ENCODE measurements at regions not wholly inside any gene's neighbourhood (a gene's known extent, or its start where the extent isn't known, plus 50 kb on each side); places are given as distances from the start of the nearest gene placed in this dataset.
"Not testable (repeated sequence)": the region's sequence is repeated elsewhere in the genome, so short reads cannot be mapped to it uniquely, and the experiment has no call there.

GRCh38 chr13:60881507-60881906, 484.5 kb downstream of the TDRD3 start:
- no peak for DNase-seq

GRCh38 chr13:60873116-60873515, 476.1 kb downstream of the TDRD3 start:
- no peak for DNase-seq

- DNase-seq = no peak
These were observed 473.1 kb downstream of the TDRD3 start for GRCh38 chr13:60869941-60870613.

- no peak for DNase-seq
These were observed 472.2 kb downstream of the TDRD3 start for GRCh38 chr13:60869225-60869624.

- no peak for DNase-seq
These were observed 465.0 kb downstream of the TDRD3 start for GRCh38 chr13:60862036-60862435.

- no peak for DNase-seq
These were observed 460.7 kb downstream of the TDRD3 start for GRCh38 chr13:60857698-60858097.

- no peak for DNase-seq
These were observed 455.9 kb downstream of the TDRD3 start for GRCh38 chr13:60852886-60853285.

GRCh38 chr13:60851378-60851777, 454.4 kb downstream of the TDRD3 start:
- DNase-seq = no peak

GRCh38 chr13:60850526-60850925, 453.5 kb downstream of the TDRD3 start:
- DNase-seq = no peak

GRCh38 chr13:60838581-60838980, 441.6 kb downstream of the TDRD3 start:
- no peak for DNase-seq

- no peak for DNase-seq
These were observed 440.8 kb downstream of the TDRD3 start for GRCh38 chr13:60837806-60838205.

GRCh38 chr13:60836821-60837220, 439.8 kb downstream of the TDRD3 start:
- DNase-seq = no peak

- DNase-seq = no peak
These were observed 414.6 kb downstream of the TDRD3 start for GRCh38 chr13:60811581-60811980.

GRCh38 chr13:60805640-60806039, 408.6 kb downstream of the TDRD3 start:
- not testable (repeated sequence) for DNase-seq

- no peak for DNase-seq
These were observed 401.5 kb downstream of the TDRD3 start for GRCh38 chr13:60798503-60798902.

GRCh38 chr13:60797112-60797511, 400.1 kb downstream of the TDRD3 start:
- DNase-seq = no peak

- DNase-seq = no peak
These were observed 397.7 kb downstream of the TDRD3 start for GRCh38 chr13:60794751-60795150.

- DNase-seq = no peak
These were observed 393.6 kb downstream of the TDRD3 start for GRCh38 chr13:60790620-60791019.

GRCh38 chr13:60788156-60788829, 391.3 kb downstream of the TDRD3 start:
- DNase-seq = no peak

GRCh38 chr13:60787083-60787482, 390.1 kb downstream of the TDRD3 start:
- no peak for DNase-seq

GRCh38 chr13:60772726-60773125, 375.7 kb downstream of the TDRD3 start:
- no peak for DNase-seq

- DNase-seq = no peak
These were observed 368.8 kb downstream of the TDRD3 start for GRCh38 chr13:60765700-60766411.

- DNase-seq = no peak
These were observed 362.5 kb downstream of the TDRD3 start for GRCh38 chr13:60759499-60759898.

- no peak for DNase-seq
These were observed 361.6 kb downstream of the TDRD3 start for GRCh38 chr13:60758637-60759036.
